IPS-20b (cell line): ENCODE measurements at regions not wholly inside any gene's neighbourhood (a gene's known extent, or its start where the extent isn't known, plus 50 kb on each side); places are given as distances from the start of the nearest gene placed in this dataset.

Experiments
- H3K27ac ChIP-seq: one replicate; pipeline ENCODE4 v1.5.1; 2013; ENCODE audit warnings: low read length
- H3K27me3 ChIP-seq: 2 replicates; pipeline ENCODE4 v1.6.1; 2013; ENCODE audit warnings: mild to moderate bottlenecking, low read length, inconsistent platforms; ENCODE audit not compliant: insufficient read depth
- H3K36me3 ChIP-seq: 2 replicates; pipeline ENCODE4 v1.6.1; 2013; ENCODE audit warnings: low read depth, mild to moderate bottlenecking, inconsistent platforms, low read length, moderate library complexity; ENCODE audit not compliant: insufficient read depth
- H3K4me1 ChIP-seq: 2 replicates; pipeline ENCODE4 v1.6.1; 2013; ENCODE audit warnings: mild to moderate bottlenecking, control low read depth, inconsistent platforms, low read length, moderate library complexity; ENCODE audit not compliant: insufficient read depth
- H3K4me3 ChIP-seq: 2 replicates; pipeline ENCODE4 v1.5.1; 2013; ENCODE audit warnings: mild to moderate bottlenecking, low read length, inconsistent platforms
- H3K9ac ChIP-seq: 2 replicates; pipeline ENCODE4 v1.6.1; 2013; ENCODE audit warnings: low read depth, mild to moderate bottlenecking, inconsistent platforms, low read length, moderate library complexity
- H3K9me3 ChIP-seq: 2 replicates; pipeline ENCODE4 v1.6.1; 2013; ENCODE audit warnings: mild to moderate bottlenecking, low read depth, low read length, inconsistent platforms; ENCODE audit not compliant: insufficient read depth

DNA sequence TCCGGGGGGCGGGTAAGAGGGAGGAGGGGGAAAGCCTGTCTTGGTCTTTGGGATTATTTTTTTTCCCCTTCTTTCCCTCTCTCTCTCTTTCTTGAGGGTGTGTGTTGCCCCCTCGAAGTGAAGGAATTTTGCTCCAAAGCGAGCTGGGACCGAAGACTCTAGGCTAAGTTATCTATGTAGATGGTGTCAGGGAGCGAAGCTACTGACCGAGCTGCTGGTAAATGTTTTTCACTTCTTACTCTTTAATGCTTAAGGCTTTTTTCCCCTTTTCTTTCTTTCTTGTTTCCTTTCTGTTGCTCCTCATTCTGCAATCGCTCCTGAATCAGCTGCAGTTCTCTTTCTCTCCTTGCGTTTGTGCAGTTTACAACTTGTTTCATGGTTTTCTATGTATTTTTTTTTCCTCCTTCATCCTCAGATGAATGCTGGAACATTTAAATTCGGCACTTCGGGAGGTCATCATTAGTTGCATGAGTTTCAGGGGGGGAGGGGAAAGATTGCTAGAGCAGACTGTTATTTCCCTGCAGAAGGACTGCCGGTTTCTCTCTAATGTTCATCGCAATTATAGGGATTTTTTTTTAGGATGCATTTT, 1312.0 kb upstream of the WWC1 start:
- Histone ChIP-seq H3K27me3 (peaks cover 23% of the 10 kb centered on the region), H3K9ac (peak overlapping the region; percentile 63; the same call in 1 of the 2 replicates), H3K4me3 (peak overlapping the region; percentile 88)

DNA sequence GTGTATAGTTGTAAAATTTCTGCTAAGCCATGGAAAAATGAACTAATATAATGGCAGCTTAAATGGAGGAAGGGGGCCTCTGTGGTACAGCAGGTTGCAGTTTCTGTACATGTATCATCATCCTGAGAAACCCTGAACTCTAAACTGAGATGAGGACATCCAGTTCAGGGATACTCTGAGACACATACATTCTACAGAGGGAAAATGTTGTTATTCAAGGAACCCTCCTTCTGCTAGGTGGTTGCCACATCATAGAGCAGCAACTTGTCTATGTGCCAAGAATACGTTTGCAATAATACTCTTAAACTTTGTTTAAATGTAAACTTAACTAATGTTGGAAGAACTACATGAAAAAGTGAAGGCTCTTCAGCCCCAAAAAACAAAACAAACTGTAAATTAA, 1310.8 kb upstream of the WWC1 start:
- peaks cover 26% of the 10 kb centered on the region; the same call in 1 of the 2 replicates for H3K4me1 ChIP-seq
- no peaks in the 10 kb centered on the region for H3K9me3 ChIP-seq
- no peak overlapping the region for H3K27ac ChIP-seq
- peak overlapping the region; percentile 88; the same call in 1 of the 2 replicates for H3K4me3 ChIP-seq
- H3K36me3 ChIP-seq: no peaks in the 10 kb centered on the region
- H3K9ac ChIP-seq: no peak overlapping the region
- peaks cover 23% of the 10 kb centered on the region for H3K27me3 ChIP-seq

More for the DNA sequence above, 1312.0 kb upstream of the WWC1 start:
- H3K4me1 ChIP-seq: peaks cover 26% of the 10 kb centered on the region; the same call in 1 of the 2 replicates
- no peak overlapping the region for H3K27ac ChIP-seq
- no peaks in the 10 kb centered on the region; the same call in 1 of the 2 replicates for H3K9me3 ChIP-seq
- H3K36me3 ChIP-seq: no peaks in the 10 kb centered on the region

DNA sequence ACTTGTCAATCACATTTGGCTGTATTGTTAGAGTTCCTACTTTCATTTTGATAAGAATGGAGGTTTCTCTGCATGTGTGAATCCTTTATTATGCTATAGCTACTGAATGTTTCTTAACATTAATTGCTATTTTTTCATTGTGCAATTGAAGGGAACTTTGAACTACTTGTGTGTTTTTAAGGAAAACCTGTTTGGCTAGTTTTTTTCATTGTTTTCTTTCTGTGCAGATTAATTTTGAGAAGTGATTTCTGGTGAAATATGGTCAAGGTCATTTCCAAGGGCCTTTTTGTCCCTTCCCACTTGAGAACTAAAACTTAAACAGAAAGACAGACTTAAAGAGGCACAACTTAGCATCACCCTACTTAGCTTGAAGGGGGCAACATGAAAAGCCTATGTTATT, 1309.2 kb upstream of the WWC1 start:
- H3K9me3 ChIP-seq: no peaks in the 10 kb centered on the region
- no peak overlapping the region for H3K27ac ChIP-seq
- no peaks in the 10 kb centered on the region for H3K36me3 ChIP-seq
- peaks cover 19% of the 10 kb centered on the region for H3K27me3 ChIP-seq
- H3K4me3 ChIP-seq: no peak overlapping the region
- no peak overlapping the region for H3K9ac ChIP-seq
- H3K4me1 ChIP-seq: peaks cover 26% of the 10 kb centered on the region; the same call in 1 of the 2 replicates

DNA sequence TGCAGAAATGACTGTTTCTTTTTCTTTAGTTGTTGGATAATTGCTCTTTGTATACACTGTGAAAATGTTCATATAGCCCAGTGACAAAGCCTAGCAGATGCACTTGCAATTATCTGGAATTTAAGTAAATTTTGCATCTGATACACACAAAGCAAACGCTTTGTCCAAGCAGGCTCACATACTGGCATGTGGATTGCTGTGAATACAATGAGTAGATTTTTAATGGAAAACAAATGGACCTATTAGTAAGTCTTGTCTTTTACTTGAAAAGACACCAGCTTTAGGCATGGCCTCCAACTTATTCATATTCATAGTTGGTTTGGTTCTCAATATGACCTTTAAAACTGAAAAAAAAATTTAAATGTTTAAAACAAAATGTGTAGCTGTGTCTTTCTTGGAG, 1299.8 kb upstream of the WWC1 start:
- Histone ChIP-seq H3K27ac (no peak overlapping the region), H3K27me3 (no peaks in the 10 kb centered on the region), H3K9ac (no peak overlapping the region), H3K9me3 (no peaks in the 10 kb centered on the region), H3K4me3 (no peak overlapping the region), H3K36me3 (no peaks in the 10 kb centered on the region), H3K4me1 (peaks cover 12% of the 10 kb centered on the region)

DNA sequence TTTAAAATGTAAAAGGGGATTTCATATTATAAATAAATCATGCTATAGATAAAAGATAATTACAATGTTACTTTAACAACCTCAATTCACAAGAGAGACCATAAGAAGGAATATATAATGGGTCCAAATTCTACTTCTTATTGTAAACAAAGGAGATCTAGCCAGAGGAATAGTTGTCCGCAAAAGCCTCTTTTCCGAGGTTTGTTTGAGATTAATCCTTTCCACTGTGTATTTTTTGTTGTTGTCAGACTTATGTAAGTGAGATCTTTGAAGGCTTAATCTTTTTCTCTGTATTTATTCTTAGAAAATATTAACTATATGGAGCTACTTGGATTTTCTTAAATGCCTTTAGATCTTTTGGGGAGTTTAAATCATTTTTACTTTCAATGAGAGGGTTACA, 1299.3 kb upstream of the WWC1 start:
- peaks cover 12% of the 10 kb centered on the region for H3K4me1 ChIP-seq
- H3K36me3 ChIP-seq: no peaks in the 10 kb centered on the region
- no peaks in the 10 kb centered on the region for H3K27me3 ChIP-seq
- H3K4me3 ChIP-seq: no peak overlapping the region
- no peaks in the 10 kb centered on the region for H3K9me3 ChIP-seq
- no peak overlapping the region for H3K9ac ChIP-seq
- no peak overlapping the region for H3K27ac ChIP-seq

DNA sequence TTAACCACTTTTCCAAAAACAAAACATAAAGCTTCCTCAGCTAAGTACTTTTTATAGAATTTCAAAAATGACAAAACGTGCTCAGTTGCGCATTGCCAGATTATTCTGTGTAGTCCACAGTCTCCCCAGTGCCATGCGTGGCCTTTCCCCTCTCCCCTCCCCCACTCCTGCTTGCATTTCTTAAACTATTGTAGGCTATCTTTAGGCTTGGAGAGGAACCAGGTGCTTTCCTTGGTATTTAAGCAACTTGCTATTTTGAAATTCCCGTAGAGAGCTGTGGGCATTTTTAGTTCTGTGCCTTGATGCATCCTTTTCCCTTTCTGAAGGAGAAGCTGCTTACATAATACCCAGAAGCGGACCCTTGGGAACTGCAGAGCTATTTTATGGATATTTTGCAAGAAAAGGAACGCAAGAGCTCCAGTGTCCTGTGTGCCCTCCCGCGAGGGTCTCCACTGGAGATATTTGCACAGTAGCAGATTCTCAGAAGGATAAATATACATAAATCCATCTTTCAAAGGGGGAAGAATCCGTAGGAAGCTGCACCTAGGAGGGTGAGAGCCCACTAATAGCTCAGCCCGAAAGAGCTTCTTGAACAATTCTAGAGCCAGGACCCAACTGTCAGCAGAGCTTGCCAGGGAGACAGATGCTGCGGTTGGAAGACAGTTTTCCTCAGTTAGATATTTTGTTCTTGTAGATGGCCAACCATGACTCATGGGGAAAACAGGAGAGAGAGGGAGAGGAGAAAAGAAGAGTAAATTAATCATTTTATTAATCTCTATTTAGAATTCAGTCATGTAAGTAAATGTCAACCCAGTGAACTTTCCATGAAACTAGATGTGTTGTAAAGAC, 1298.3 kb upstream of the WWC1 start:
- Histone ChIP-seq H3K36me3 (no peaks in the 10 kb centered on the region), H3K9me3 (no peaks in the 10 kb centered on the region), H3K4me1 (peaks cover 12% of the 10 kb centered on the region), H3K27me3 (no peaks in the 10 kb centered on the region), H3K27ac (no peak overlapping the region), H3K9ac (no peak overlapping the region), H3K4me3 (no peak overlapping the region)

DNA sequence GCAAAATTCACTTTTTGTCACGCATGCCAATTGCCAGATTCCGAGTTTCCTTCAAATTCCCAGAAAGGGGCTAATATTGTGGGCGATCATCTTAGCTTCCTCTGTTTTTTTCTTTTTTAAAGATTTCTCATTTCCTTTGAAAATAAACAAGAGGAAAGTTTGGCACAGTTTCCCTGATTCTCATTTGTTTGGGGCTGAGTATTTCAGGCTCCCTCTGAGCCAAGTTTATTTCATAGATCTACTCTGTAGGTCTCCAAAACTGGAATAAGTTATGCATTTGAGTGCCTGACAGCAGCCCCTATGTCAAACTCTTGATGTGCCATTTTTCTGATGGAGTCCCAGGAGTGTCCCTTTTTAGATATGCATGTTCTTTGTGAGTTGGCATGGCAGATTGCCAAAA, 1297.2 kb upstream of the WWC1 start:
- no peaks in the 10 kb centered on the region for H3K27me3 ChIP-seq
- H3K36me3 ChIP-seq: no peaks in the 10 kb centered on the region
- H3K4me1 ChIP-seq: peaks cover 12% of the 10 kb centered on the region
- H3K27ac ChIP-seq: no peak overlapping the region
- H3K9ac ChIP-seq: no peak overlapping the region
- H3K9me3 ChIP-seq: no peaks in the 10 kb centered on the region
- H3K4me3 ChIP-seq: no peak overlapping the region

DNA sequence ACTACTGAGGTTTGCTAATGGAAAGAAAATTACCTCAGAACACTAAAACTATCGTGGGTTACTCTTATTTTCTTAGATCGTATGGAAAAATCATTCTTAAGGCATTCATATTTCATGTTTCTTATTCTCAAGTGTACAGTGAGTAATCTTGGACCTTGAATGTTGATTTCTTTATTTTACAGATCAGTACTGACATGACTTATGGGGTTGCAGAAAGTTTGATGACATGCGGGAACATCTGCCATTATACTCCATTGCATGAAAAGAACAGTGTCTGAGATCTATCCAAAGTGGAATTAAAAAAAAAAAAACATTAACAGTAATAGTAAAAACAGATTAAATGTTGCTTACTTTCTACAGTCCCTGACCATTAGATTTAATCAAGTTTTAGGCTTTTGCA, 1290.2 kb upstream of the WWC1 start:
- Histone ChIP-seq H3K27me3 (no peaks in the 10 kb centered on the region), H3K9ac (no peak overlapping the region), H3K9me3 (no peaks in the 10 kb centered on the region), H3K27ac (no peak overlapping the region), H3K4me1 (peaks cover 5% of the 10 kb centered on the region; the same call in 1 of the 2 replicates), H3K36me3 (no peaks in the 10 kb centered on the region), H3K4me3 (no peak overlapping the region)

DNA sequence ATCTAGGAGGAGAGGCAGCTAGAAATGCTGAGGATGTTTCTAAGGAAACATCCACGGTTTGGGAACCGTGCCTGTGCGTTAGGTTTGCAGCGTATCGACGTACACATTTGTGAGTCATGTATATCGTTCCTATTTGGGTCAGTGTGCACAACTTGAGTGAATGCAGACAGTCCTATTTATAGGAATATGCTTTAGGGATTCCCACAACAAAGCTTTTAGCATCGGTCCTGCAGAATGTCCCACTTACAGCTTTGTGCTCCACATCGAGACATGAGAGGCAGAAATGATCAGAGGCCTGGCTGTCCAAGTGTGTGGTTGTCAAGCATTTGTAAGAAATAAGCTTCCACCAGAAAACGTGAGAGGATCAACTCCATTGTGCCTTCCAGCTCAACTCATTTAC, 1282.7 kb upstream of the WWC1 start:
- Histone ChIP-seq H3K9ac (no peak overlapping the region), H3K4me1 (no peaks in the 10 kb centered on the region), H3K9me3 (no peaks in the 10 kb centered on the region), H3K27me3 (no peaks in the 10 kb centered on the region), H3K4me3 (no peak overlapping the region), H3K27ac (no peak overlapping the region), H3K36me3 (no peaks in the 10 kb centered on the region)

DNA sequence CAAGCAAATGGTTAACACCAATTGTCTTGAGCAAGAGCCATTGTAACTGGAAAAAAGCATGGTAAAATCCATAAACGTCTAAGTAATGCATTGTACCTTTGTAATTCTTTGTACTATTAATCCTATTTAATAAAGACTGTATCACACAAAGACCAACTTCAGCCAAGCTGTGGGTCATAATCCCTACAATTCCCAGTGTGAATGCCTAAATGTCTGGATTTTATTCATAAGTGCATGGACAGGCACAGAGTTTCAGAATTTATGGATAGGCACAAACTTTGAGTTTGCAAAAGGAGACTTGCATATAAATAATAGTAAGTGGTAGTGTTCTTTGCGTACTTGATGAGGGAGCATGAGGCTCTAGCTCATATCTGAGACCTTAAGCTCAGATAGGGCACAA, 1280.2 kb upstream of the WWC1 start:
- Histone ChIP-seq H3K9ac (no peak overlapping the region), H3K4me1 (no peaks in the 10 kb centered on the region)

DNA sequence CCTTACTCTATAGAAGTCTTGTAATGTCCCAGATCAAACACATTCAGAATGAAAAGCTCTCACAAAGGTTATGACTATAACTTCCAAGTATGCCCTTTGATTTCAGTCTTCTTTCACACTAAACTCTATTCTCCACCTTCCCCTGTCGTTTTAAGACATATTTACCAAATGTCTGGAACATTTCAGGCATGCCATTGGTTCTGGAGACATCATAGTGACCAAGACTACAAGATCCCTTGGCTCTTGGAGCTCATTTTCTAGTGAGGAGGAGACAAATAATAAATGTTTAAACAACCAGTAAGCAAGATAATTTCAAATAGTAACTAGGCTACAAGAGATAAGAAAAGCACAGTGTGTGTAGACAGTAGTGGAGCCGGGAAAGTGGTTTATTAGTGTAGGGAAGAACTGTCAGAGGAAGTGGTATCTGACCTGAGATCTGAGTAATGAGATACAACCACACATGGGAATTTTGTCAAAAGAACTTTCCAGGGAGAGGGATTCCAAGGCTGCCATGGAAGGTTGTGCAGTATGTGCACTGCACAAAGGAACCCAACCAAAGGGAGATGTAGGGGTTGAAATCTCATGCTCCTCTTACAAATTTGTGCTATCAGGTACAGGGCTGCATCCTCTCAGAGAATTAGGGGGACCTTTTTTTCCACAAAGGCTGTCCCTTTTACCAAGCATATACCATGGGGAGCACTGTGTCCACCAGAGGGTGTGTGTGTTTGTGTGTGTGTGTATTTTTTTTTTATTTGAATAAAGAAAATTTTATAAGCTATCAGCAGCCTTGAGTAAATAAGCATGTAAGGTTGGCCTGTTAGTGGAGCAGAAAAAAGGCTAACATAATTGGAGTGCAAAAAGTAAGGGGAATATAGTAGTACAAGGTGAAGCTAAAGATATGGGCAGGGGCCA, 1279.1 kb upstream of the WWC1 start:
- Histone ChIP-seq H3K4me1 (no peaks in the 10 kb centered on the region), H3K27me3 (no peaks in the 10 kb centered on the region), H3K9me3 (no peaks in the 10 kb centered on the region), H3K4me3 (no peak overlapping the region), H3K27ac (no peak overlapping the region), H3K9ac (no peak overlapping the region), H3K36me3 (no peaks in the 10 kb centered on the region)

More for the DNA sequence above, 1280.2 kb upstream of the WWC1 start:
- H3K27me3 ChIP-seq: no peaks in the 10 kb centered on the region
- no peaks in the 10 kb centered on the region for H3K36me3 ChIP-seq
- H3K4me3 ChIP-seq: no peak overlapping the region
- H3K27ac ChIP-seq: no peak overlapping the region
- no peaks in the 10 kb centered on the region for H3K9me3 ChIP-seq
